Mucosa of rectum (tissue), 2 donors: ENCODE measurements at regions not wholly inside any gene's neighbourhood (a gene's known extent, or its start where the extent isn't known, plus 50 kb on each side); places are given as distances from the start of the nearest gene placed in this dataset.

ENCODE experiments used
- H3K27ac ChIP-seq, 2 donors: one replicate each; pipeline ENCODE4 v1.7.0; 2013; ENCODE audit warnings: inconsistent platforms in 2 of 2, low read depth in 2 of 2, low read length in 2 of 2
- H3K27me3 ChIP-seq, 2 donors: one replicate each; pipeline ENCODE4 v1.7.0; 2013; ENCODE audit warnings: low read length in 2 of 2; ENCODE audit not compliant: control insufficient read depth in 2 of 2, insufficient read depth in 2 of 2
- H3K36me3 ChIP-seq, 2 donors: one replicate each; pipeline ENCODE4 v1.7.0; 2013; ENCODE audit warnings: low read length in 2 of 2; ENCODE audit not compliant: control insufficient read depth in 2 of 2, insufficient read depth in 2 of 2
- H3K4me1 ChIP-seq, 2 donors: one replicate each; pipeline ENCODE4 v1.7.0; 2013; ENCODE audit warnings: low read length in 2 of 2, mild to moderate bottlenecking in 1 of 2; ENCODE audit not compliant: control insufficient read depth in 2 of 2, insufficient read depth in 2 of 2
- H3K4me3 ChIP-seq, 2 donors: one replicate each; pipeline ENCODE4 v1.7.0; 2013; ENCODE audit warnings: low read length in 2 of 2
- H3K9ac ChIP-seq, 2 donors: one replicate each; pipeline ENCODE4 v1.7.0; 2013; ENCODE audit warnings: low read length in 2 of 2, low read depth in 1 of 2, mild to moderate bottlenecking in 1 of 2
- H3K9me3 ChIP-seq, 2 donors: one replicate each; pipeline ENCODE4 v1.7.0; 2013; ENCODE audit warnings: low read length in 2 of 2; ENCODE audit not compliant: control insufficient read depth in 2 of 2
- donor health status: healthy.
- donor health status: Normal muscosa, but diverticular disease.

DNA sequence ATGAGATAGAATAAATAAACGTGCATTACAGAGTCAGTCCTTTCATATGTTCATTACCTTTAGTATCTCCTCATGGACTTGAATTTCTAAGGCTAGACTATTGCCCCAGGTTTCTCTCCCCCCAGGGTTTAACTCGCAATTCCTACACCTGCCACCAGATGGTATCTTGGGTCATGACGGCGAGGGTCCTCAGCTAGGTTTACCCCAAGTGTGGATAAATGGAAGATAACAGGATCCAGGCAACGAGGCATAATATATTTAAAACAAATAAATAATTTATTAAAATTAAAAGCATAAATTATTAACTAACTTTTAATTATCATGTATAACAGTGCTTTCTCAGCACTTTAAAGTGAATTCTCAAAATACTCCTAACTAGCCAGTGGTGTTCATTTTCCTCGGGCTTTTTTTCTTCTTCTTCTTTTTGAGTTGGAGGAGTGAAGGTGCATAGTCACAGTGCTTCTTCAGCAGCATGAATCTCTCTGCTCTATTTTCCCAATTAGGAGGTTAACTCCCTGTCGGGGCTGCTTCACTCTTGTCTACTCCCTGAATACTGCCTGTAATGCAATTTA lies 243.5 kb upstream of the CAND1 start:
- Histone ChIP-seq H3K27ac (no peak overlapping the region), H3K4me3 (no peak overlapping the region), H3K9ac (no peak overlapping the region), H3K27me3 (no peaks in the 10 kb centered on the region), H3K4me1 (no peaks in the 10 kb centered on the region), H3K9me3 (no peaks in the 10 kb centered on the region), H3K36me3 (no peaks in the 10 kb centered on the region)

DNA sequence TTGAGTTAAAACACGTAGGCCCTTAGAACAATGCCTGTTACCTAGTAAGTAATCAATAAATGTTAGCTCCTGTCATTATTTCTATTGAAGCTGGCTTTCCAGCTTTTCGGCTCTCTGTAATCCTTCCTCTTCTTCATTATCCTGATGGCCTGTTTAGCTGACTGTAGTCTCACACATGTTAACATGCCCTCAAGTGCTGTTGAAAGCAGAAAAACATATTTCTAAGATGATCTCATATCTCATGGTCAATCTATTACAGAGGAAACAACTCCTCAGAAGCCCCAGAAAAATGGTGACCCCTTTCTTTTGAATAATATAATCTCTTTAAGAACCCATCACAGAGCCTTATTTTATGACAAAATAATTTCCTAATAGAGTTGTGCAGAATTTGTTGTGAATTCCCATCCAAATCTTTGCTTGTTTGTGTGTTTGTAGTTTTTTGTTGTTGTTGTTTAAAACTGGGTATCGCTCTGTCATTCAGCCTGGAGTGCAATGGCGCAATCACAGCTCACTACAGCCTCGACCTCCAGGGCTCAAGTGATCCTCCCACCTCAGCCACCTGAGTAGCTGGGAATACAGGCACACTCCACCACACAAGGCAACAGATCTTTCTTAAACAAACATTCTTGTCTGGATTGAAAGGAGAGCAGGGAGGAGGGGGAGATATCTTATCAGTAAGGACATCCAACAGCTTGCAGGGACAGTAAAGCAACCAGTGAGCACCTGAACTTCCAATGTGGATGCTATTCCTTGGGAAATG lies 242.5 kb upstream of the CAND1 start:
- H3K36me3 ChIP-seq: no peaks in the 10 kb centered on the region
- no peaks in the 10 kb centered on the region for H3K27me3 ChIP-seq
- no peak overlapping the region for H3K9ac ChIP-seq
- H3K27ac ChIP-seq: no peak overlapping the region
- H3K4me1 ChIP-seq: no peaks in the 10 kb centered on the region
- H3K4me3 ChIP-seq: no peak overlapping the region
- H3K9me3 ChIP-seq: no peaks in the 10 kb centered on the region

GRCh38 chr12:67028529-67028928 lies 240.6 kb upstream of the CAND1 start:
- Histone ChIP-seq H3K4me1 (no peaks in the 10 kb centered on the region), H3K9ac (no peak overlapping the region), H3K4me3 (no peak overlapping the region), H3K27me3 (no peaks in the 10 kb centered on the region), H3K9me3 (no peaks in the 10 kb centered on the region), H3K36me3 (no peaks in the 10 kb centered on the region), H3K27ac (no peak overlapping the region)

GRCh38 chr12:67034110-67034879 lies 234.9 kb upstream of the CAND1 start:
- H3K27ac ChIP-seq: no peak overlapping the region
- no peak overlapping the region for H3K9ac ChIP-seq
- H3K36me3 ChIP-seq: no peaks in the 10 kb centered on the region
- no peaks in the 10 kb centered on the region for H3K4me1 ChIP-seq
- no peaks in the 10 kb centered on the region for H3K9me3 ChIP-seq
- no peak overlapping the region for H3K4me3 ChIP-seq
- H3K27me3 ChIP-seq: no peaks in the 10 kb centered on the region

DNA sequence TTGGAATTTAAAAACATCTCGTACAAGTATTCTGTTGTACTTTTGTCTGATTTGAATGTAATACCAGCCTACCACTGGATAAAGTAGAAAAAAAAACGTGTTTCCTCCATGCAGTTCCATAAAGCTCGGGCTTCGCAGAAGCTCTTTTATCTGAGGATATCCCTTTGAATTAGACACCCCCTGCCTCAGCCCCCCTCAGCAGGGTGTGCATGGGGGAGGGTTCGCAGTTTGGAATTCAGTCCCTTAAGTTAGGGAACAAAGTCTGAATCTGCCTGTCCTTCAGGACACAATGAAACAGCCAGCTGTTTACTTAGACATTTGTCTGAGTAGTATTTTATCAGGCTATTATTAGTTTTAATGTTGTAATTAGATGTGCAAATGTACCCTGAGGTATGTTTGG lies 234.0 kb upstream of the CAND1 start:
- Histone ChIP-seq H3K4me3 (no peak overlapping the region), H3K9ac (no peak overlapping the region), H3K36me3 (no peaks in the 10 kb centered on the region), H3K9me3 (no peaks in the 10 kb centered on the region), H3K27ac (no peak overlapping the region), H3K27me3 (no peaks in the 10 kb centered on the region), H3K4me1 (no peaks in the 10 kb centered on the region)

GRCh38 chr12:67038486-67038885 lies 230.7 kb upstream of the CAND1 start:
- no peak overlapping the region for H3K4me3 ChIP-seq
- H3K27me3 ChIP-seq: no peaks in the 10 kb centered on the region
- H3K9me3 ChIP-seq: no peaks in the 10 kb centered on the region
- H3K9ac ChIP-seq: no peak overlapping the region
- no peaks in the 10 kb centered on the region for H3K36me3 ChIP-seq
- H3K4me1 ChIP-seq: no peaks in the 10 kb centered on the region
- no peak overlapping the region for H3K27ac ChIP-seq

GRCh38 chr12:67039995-67040860 lies 228.9 kb upstream of the CAND1 start:
- Histone ChIP-seq H3K36me3 (no peaks in the 10 kb centered on the region), H3K4me3 (no peak overlapping the region), H3K4me1 (no peaks in the 10 kb centered on the region), H3K27ac (no peak overlapping the region), H3K9me3 (no peaks in the 10 kb centered on the region), H3K27me3 (no peaks in the 10 kb centered on the region), H3K9ac (no peak overlapping the region)

DNA sequence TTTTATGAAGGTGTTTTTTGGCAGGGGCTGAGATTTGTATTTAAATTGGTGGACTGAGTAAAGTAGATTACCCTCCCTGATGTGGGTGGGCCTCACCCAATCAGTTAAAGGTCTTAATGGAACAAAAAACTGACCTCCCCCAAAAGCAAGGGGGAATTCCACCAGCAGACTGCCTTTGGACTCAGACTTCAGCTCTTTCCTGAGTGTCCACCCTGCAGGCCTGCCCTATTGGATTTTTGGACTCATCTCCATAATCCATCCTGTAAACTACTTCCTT lies 228.4 kb upstream of the CAND1 start:
- H3K9ac ChIP-seq: no peak overlapping the region
- no peaks in the 10 kb centered on the region for H3K27me3 ChIP-seq
- H3K36me3 ChIP-seq: no peaks in the 10 kb centered on the region
- no peak overlapping the region for H3K27ac ChIP-seq
- H3K4me1 ChIP-seq: no peaks in the 10 kb centered on the region
- no peaks in the 10 kb centered on the region for H3K9me3 ChIP-seq
- H3K4me3 ChIP-seq: no peak overlapping the region

DNA sequence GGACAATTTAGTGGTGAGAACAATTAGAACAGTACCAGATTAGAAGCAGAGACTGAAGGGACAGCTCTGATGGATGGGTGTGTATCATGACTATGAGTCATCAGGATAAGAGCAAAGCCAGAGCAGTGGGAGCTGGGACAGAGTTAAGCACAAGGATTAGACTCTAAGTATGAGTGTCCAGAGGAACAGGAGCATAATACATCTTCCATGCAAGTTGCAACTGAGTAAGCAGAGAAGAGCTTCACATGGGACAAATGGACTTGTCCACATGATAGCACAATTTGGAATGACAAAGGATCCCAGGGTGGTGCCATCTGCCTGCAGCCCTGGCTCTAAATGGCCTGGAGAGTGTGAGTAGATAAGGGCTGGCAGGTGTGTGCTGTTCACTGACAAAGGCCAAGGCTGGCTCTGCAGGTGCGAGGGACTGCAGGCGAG lies 226.4 kb upstream of the CAND1 start:
- Histone ChIP-seq H3K9me3 (no peaks in the 10 kb centered on the region), H3K4me1 (no peaks in the 10 kb centered on the region), H3K27me3 (no peaks in the 10 kb centered on the region), H3K4me3 (no peak overlapping the region), H3K9ac (no peak overlapping the region), H3K36me3 (no peaks in the 10 kb centered on the region), H3K27ac (no peak overlapping the region)

- no peak overlapping the region for H3K27ac ChIP-seq
- no peaks in the 10 kb centered on the region for H3K4me1 ChIP-seq
- no peaks in the 10 kb centered on the region for H3K9me3 ChIP-seq
- H3K36me3 ChIP-seq: no peaks in the 10 kb centered on the region
- no peak overlapping the region for H3K4me3 ChIP-seq
- H3K9ac ChIP-seq: no peak overlapping the region
- H3K27me3 ChIP-seq: no peaks in the 10 kb centered on the region
Measured at GRCh38 chr12:67043771-67044170, 225.4 kb upstream of the CAND1 start.
